ENCODE measurements at regions not wholly inside any gene's neighbourhood (a gene's known extent, or its start where the extent isn't known, plus 50 kb on each side); places are given as distances from the start of the nearest gene placed in this dataset.

GRCh38 chr14:44663136-44663535 is 156.1 kb upstream of the FSCB start:
- 75% methylated on average over 1 of the region's 1 CpG for WGBS
- Histone ChIP-seq H3K36me3 (ENCODE audit: control insufficient read depth in 4 of 4, insufficient read depth in 3 of 4, low read depth in 1 of 4, low read length in 3 of 4) (no peaks in the 10 kb centered on the region), H3K9me3 (ENCODE audit: control insufficient read depth in 4 of 4, low read length in 3 of 4) (no peaks in the 10 kb centered on the region)

More at GRCh38 chr14:44663136-44663535, 156.1 kb upstream of the FSCB start:
- H3K4me1 ChIP-seq (ENCODE audit: control insufficient read depth in 4 of 4, insufficient read depth in 4 of 4, low read length in 3 of 4), result peaks cover 3 to 15% (median 8%) of the 10 kb centered on the region in 4 donors
- H3K4me3 ChIP-seq (ENCODE audit: low read depth in 1 of 3, low read length in 3 of 3), result no peak overlapping the region
- TF ChIP-seq SP1 (IDR thresholded peaks at IDR 0.05), result no peak
- TF ChIP-seq EGR1 (IDR thresholded peaks at IDR 0.05; ENCODE audit: low read depth in 2 of 2), result no peak
- no peak for TF ChIP-seq GABPA (IDR thresholded peaks at IDR 0.05 in 1 of 2, conservative IDR thresholded peaks at IDR 0.05 in 1 of 2)
- TF ChIP-seq, protein P1, sequence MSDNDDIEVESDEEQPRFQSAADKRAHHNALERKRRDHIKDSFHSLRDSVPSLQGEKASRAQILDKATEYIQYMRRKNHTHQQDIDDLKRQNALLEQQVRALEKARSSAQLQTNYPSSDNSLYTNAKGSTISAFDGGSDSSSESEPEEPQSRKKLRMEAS (IDR thresholded peaks at IDR 0.05), result no peak
- no peak for TF ChIP-seq YY1 (IDR thresholded peaks at IDR 0.05)
- TF ChIP-seq RAD21 (IDR thresholded peaks at IDR 0.05), result no peak
- TF ChIP-seq HNF4G (IDR thresholded peaks at IDR 0.05), result no peak
- TF ChIP-seq RXRA (IDR thresholded peaks at IDR 0.05), result no peak
- TF ChIP-seq FOXA1 (IDR thresholded peaks at IDR 0.05), result no peak
- TF ChIP-seq JUND (IDR thresholded peaks at IDR 0.05), result no peak
- TF ChIP-seq ZBTB33 (IDR thresholded peaks at IDR 0.05), result no peak
- TF ChIP-seq, protein P2, sequence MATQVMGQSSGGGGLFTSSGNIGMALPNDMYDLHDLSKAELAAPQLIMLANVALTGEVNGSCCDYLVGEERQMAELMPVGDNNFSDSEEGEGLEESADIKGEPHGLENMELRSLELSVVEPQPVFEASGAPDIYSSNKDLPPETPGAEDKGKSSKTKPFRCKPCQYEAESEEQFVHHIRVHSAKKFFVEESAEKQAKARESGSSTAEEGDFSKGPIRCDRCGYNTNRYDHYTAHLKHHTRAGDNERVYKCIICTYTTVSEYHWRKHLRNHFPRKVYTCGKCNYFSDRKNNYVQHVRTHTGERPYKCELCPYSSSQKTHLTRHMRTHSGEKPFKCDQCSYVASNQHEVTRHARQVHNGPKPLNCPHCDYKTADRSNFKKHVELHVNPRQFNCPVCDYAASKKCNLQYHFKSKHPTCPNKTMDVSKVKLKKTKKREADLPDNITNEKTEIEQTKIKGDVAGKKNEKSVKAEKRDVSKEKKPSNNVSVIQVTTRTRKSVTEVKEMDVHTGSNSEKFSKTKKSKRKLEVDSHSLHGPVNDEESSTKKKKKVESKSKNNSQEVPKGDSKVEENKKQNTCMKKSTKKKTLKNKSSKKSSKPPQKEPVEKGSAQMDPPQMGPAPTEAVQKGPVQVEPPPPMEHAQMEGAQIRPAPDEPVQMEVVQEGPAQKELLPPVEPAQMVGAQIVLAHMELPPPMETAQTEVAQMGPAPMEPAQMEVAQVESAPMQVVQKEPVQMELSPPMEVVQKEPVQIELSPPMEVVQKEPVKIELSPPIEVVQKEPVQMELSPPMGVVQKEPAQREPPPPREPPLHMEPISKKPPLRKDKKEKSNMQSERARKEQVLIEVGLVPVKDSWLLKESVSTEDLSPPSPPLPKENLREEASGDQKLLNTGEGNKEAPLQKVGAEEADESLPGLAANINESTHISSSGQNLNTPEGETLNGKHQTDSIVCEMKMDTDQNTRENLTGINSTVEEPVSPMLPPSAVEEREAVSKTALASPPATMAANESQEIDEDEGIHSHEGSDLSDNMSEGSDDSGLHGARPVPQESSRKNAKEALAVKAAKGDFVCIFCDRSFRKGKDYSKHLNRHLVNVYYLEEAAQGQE (IDR thresholded peaks at IDR 0.05), result no peak
- no peak for TF ChIP-seq NR2F2 (IDR thresholded peaks at IDR 0.05)
- no peak for TF ChIP-seq TAF1 (conservative IDR thresholded peaks at IDR 0.05)
- no peak for TF ChIP-seq HNF4A (conservative IDR thresholded peaks at IDR 0.05)
- TF ChIP-seq ATF3 (IDR thresholded peaks at IDR 0.05), result no peak
- TF ChIP-seq, protein P3, sequence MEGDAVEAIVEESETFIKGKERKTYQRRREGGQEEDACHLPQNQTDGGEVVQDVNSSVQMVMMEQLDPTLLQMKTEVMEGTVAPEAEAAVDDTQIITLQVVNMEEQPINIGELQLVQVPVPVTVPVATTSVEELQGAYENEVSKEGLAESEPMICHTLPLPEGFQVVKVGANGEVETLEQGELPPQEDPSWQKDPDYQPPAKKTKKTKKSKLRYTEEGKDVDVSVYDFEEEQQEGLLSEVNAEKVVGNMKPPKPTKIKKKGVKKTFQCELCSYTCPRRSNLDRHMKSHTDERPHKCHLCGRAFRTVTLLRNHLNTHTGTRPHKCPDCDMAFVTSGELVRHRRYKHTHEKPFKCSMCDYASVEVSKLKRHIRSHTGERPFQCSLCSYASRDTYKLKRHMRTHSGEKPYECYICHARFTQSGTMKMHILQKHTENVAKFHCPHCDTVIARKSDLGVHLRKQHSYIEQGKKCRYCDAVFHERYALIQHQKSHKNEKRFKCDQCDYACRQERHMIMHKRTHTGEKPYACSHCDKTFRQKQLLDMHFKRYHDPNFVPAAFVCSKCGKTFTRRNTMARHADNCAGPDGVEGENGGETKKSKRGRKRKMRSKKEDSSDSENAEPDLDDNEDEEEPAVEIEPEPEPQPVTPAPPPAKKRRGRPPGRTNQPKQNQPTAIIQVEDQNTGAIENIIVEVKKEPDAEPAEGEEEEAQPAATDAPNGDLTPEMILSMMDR (IDR thresholded peaks at IDR 0.05; ENCODE audit: low read depth, low read length, missing input control), result no peak
- no peak overlapping the region for H3K9ac ChIP-seq (ENCODE audit: low read depth in 1 of 2, low read length in 2 of 2)
- H3K27ac ChIP-seq (ENCODE audit: low read depth in 1 of 2, low read length in 2 of 2), result no peak overlapping the region
- no peak for DNase-seq (ENCODE audit: low spot score)
- H3K27me3 ChIP-seq (ENCODE audit: control insufficient read depth in 4 of 4, insufficient read depth in 4 of 4, low read length in 3 of 4), result no peaks in the 10 kb centered on the region
